ENCODE measurements at regions not wholly inside any gene's neighbourhood (a gene's known extent, or its start where the extent isn't known, plus 50 kb on each side); places are given as distances from the start of the nearest gene placed in this dataset.

DNA sequence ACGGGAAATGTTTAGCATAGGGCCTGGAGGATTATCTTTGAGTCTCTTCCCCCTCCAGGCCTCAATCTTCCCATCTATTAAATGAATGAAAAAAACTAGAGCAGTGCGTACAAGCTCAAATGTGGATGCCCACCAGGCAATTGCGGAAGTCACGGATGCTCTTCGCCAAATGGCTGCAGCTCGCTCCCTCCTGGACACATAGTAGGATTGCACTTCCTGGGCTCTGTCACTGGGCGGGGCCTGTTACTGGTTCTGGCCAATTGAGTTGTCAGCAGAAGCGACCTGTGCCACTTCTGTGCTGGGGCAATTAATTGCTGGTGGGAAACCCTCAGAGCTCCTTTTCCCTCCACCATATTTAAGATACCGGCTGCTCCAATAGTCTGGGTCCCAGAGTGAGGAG lies 168.2 kb upstream of the IRX6 start:
- TF ChIP-seq, protein P1, sequence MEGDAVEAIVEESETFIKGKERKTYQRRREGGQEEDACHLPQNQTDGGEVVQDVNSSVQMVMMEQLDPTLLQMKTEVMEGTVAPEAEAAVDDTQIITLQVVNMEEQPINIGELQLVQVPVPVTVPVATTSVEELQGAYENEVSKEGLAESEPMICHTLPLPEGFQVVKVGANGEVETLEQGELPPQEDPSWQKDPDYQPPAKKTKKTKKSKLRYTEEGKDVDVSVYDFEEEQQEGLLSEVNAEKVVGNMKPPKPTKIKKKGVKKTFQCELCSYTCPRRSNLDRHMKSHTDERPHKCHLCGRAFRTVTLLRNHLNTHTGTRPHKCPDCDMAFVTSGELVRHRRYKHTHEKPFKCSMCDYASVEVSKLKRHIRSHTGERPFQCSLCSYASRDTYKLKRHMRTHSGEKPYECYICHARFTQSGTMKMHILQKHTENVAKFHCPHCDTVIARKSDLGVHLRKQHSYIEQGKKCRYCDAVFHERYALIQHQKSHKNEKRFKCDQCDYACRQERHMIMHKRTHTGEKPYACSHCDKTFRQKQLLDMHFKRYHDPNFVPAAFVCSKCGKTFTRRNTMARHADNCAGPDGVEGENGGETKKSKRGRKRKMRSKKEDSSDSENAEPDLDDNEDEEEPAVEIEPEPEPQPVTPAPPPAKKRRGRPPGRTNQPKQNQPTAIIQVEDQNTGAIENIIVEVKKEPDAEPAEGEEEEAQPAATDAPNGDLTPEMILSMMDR (IDR thresholded peaks at IDR 0.05): no peak
- Mint-ChIP-seq H3K27ac (no peak overlapping the region), H3K4me1 (peaks cover 3% of the 10 kb centered on the region), H3K36me3 (ENCODE audit: low read depth) (no peaks in the 10 kb centered on the region), H3K9me3 (no peaks in the 10 kb centered on the region), H3K27me3 (peaks cover 6% of the 10 kb centered on the region), H3K4me3 (no peak overlapping the region)
- intact Hi-C loops (cut with micrococcal nuclease): no loop called here
- ATAC-seq (ENCODE audit: low read depth) (no peak), DNase-seq (no peak)
- ChIA-PET CTCF (no interaction called here), POLR2A (no interaction called here)

DNA sequence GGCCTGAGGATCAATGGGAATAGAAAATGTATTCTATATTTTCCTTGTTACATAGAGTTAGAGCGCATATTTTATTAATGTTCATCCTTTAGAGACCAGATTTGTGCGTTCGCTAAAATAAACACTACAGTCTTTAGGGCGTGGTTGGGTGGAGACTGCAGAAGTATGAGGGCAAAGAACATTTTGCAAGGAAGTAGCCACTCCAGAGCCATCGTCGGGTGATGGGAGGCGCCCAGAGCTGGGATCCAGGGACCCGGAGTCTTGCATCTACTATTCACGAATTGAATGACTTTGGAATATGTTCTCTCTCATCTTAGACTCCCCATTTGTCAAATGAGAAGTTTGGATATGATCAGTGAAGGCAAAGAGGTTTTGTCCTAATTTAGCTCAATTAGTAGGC lies 154.2 kb upstream of the IRX6 start:
- ChIA-PET POLR2A (no interaction called here), CTCF (no interaction called here)
- DNase-seq: no peak
- TF ChIP-seq, protein P1 (IDR thresholded peaks at IDR 0.05): no peak
- Mint-ChIP-seq H3K4me3 (no peak overlapping the region), H3K27ac (no peak overlapping the region), H3K36me3 (ENCODE audit: low read depth) (no peaks in the 10 kb centered on the region), H3K4me1 (no peaks in the 10 kb centered on the region), H3K27me3 (no peaks in the 10 kb centered on the region), H3K9me3 (no peaks in the 10 kb centered on the region)
- intact Hi-C loops (cut with micrococcal nuclease): no loop called here
- ATAC-seq (ENCODE audit: low read depth): no peak

DNA sequence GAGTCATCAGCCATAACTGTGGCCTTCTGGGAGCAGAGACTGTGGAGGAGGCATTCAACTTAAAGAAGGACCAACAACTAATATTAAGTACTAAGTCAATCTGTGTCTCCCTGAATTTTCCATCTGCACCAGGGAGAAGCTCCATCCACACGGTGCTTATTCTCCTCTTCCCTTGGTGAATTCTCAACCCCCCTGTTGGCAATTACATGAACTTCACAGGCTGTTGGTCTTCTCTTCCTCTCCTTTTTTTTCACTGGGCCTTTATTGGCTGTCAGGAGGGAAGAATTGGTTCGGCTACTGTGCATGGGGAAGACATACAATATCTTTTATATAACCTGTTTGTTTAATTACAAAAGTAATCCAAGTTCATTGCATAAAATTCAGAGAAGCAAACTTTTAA lies 152.8 kb upstream of the IRX6 start:
- no peak overlapping the region for H3K27ac Mint-ChIP-seq
- no peaks in the 10 kb centered on the region for H3K27me3 Mint-ChIP-seq
- TF ChIP-seq, protein P1 (IDR thresholded peaks at IDR 0.05): no peak
- ChIA-PET POLR2A (no interaction called here), CTCF (no interaction called here)
- intact Hi-C loops (cut with micrococcal nuclease): no loop called here
- DNase-seq (no peak), ATAC-seq (ENCODE audit: low read depth) (no peak)
- no peaks in the 10 kb centered on the region for H3K4me1 Mint-ChIP-seq
- H3K36me3 Mint-ChIP-seq (ENCODE audit: low read depth): no peaks in the 10 kb centered on the region
- no peaks in the 10 kb centered on the region for H3K9me3 Mint-ChIP-seq
- H3K4me3 Mint-ChIP-seq: no peak overlapping the region

DNA sequence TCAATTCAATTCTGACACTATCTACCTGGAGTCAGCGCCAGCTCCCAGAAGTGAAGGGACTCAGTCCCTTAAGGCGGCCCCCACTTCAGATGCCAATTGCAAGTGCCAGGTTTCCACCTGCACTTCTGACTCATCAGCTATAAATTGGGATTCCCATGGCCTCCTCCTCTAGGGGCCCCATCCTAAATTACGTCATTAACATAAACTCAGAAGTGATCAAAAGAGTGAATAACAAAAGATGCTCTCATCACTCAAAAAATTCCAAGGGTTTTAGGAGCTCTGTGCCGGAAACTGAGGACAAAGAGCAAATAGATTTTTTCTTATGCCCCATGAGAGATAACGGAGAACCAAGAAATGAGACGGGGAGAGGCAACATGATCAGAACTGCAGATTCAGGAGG lies 148.6 kb upstream of the IRX6 start:
- intact Hi-C loops (cut with micrococcal nuclease): no loop called here
- DNase-seq (no peak), ATAC-seq (ENCODE audit: low read depth) (no peak)
- Mint-ChIP-seq H3K4me3 (no peak overlapping the region), H3K4me1 (no peaks in the 10 kb centered on the region), H3K27me3 (no peaks in the 10 kb centered on the region), H3K9me3 (no peaks in the 10 kb centered on the region), H3K27ac (no peak overlapping the region), H3K36me3 (ENCODE audit: low read depth) (no peaks in the 10 kb centered on the region)
- ChIA-PET CTCF (no interaction called here), POLR2A (no interaction called here)
- TF ChIP-seq, protein P1 (IDR thresholded peaks at IDR 0.05): no peak

DNA sequence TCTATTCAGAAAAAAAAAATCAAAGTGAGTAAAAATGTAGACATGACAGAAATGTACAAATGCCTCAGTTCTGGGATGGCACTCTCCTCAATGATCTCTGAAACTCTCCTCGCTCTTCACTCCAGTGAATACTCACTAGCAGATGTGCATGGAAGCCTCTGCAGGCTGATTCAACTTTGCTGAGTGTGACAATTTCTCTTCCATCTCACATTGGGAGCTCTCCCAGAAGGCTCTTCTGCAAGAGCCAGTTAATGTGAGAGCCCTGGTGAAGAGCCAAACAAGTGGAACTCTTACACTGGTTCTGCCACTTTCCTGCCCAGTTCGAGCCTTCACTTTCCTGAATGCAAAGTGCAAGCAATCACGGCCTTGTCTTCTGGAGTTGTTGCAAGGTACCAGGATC lies 147.1 kb upstream of the IRX6 start:
- DNase-seq: no peak
- Mint-ChIP-seq H3K4me1 (no peaks in the 10 kb centered on the region), H3K27me3 (no peaks in the 10 kb centered on the region), H3K27ac (no peak overlapping the region), H3K36me3 (ENCODE audit: low read depth) (no peaks in the 10 kb centered on the region), H3K9me3 (no peaks in the 10 kb centered on the region), H3K4me3 (no peak overlapping the region)
- CTCF ChIA-PET: no interaction called here
- TF ChIP-seq, protein P1 (IDR thresholded peaks at IDR 0.05): no peak
- no peak for ATAC-seq (ENCODE audit: low read depth)
- intact Hi-C loops (cut with micrococcal nuclease): no loop called here
- POLR2A ChIA-PET: no interaction called here
